Stimulated activated naive CD4-positive, alpha-beta T cell treated with Interleukin-2 at 50 U/mL for 16 hours (primary cell): ENCODE measurements at regions not wholly inside any gene's neighbourhood (a gene's known extent, or its start where the extent isn't known, plus 50 kb on each side); places are given as distances from the start of the nearest gene placed in this dataset.

Source experiments
- DNase-seq: peaks from one replicate; lab custom pipeline; 2025; lab: John Stamatoyannopoulos, UW

GRCh38 chr3:17945018-17945798, 202.8 kb upstream of the TBC1D5 start:
- no peak for DNase-seq

DNA sequence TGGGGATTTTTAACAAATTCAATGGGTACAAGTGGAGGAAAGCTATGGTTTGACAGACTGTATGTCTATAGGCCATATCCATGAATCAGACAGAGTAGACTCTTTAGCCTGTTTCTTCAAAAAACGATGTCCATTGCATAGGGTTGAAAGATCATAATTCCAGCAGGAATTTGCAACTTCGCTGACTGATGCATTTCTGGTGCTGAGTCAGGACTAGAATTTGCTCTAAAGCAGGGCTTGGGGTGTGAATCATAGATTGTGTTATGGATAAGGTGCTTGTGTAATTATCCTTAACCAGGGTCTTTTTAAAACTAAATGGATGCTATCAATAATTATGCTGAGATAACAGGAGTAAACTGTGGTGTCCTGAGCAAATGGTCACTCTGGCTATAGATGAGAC, 200.4 kb upstream of the TBC1D5 start:
- no peak for DNase-seq

GRCh38 chr3:17941766-17942165, 199.3 kb upstream of the TBC1D5 start:
- no peak for DNase-seq

DNA sequence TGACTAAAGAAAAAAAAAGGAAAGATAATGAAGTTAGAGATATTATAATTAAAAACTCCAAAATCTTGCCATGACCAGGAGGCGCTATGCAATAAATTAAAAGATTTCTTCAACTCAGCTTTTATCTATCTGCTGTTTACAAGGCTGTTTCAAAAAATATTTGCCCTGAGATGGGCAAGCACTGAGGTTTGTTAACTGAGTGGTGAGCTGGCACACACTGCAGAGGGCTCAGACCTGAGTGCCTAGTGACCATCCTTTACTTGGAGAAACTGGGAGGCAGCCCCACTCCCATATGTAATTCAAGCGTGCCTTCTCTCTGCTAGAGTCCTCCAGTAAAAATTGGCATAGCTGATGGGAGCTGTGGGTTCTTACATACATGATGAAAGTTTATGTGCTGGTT, 198.7 kb upstream of the TBC1D5 start:
- DNase-seq, result no peak

DNA sequence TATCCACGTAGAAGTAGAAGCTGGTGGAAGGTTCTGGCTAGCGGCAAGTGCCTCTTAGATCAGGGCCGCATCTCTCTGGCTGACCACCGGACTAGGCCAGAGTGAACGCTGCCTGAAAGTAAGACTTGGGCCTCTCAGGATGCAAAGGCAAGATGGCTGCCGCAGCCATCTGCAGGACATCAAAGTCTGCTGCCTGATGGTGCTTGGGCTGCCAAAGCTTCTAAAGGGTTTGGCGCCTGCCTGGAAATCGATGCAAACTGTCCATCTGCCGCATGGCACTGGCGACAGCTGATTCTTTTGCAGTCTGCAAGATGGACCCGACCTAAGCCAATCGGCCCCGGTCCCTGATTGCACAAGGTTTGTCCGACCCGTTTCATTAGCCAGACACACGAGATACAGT, 196.7 kb upstream of the TBC1D5 start:
- no peak for DNase-seq

DNA sequence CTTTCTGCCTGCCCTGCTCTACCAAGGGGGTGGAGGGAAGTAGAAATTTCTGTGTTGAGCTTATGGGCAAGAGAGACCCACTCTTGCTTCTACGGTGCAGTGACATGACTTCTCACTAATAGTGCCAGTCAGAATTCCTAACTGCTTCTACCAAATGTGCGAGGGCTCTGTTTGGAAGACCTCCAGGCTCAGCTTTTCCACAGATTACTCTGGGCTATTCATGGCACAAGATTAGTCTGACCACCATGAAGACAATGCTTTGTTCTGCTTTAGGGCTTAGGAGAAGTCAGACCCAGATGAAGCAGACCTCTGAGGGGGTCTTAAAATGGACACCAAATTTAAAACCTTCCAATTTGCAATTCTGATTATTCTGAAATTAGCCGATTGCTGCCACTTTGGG, 195.9 kb upstream of the TBC1D5 start:
- DNase-seq, result no peak

DNA sequence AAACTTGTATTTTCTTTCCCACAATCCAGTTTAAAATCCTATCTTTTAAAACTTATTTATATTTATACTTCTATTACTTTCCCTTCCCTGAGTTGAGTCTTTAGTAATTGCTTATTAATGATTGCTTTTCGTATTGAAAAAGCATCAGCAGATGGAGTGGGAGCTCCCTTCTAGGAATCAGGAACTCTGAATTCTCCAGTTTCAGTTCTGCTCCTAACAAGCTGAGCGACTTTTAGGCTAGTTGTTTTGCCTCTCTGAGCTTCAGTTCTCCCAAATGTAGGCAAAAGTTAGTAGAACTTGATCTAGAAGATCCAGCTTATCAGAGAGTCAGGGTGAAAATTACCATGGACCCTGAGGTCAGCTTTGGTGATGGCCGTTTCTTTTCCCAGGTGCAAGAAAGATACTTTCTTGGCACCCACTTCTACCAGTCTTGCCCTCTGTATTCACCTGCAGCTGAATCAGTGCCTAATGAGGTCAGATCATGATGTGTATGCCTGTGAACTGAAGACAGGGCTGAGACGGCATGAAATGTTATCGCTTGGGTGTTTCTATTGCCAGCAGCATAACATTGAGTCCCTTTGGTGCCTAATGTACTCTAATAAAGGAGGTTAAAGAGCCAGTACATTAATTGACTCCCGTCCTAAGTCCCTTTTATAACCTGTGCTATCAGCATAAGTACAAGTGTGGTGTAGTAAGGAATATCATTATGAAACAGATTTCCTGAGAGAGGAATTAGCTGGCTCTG, 194.5 kb upstream of the TBC1D5 start:
- DNase-seq, result no peak

DNA sequence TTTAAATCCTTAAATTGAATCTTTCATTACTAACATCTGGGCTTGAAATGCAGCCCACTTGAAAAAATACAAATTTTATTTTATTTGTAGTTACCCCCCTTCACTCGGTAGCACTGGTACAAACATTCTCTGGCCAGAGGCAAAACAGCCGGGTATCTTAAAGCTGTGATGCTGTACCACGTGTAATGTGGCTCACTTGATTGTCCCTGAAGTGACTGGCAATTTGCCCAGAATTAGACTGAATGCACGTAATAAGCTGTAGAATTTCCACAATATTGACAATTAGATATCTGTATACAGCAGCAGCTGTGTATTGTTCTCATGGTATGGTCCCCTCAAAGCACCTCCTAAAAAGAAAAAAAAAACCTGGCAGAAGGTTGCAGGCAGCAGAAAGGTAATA, 192.8 kb upstream of the TBC1D5 start:
- DNase-seq, result no peak

GRCh38 chr3:17932136-17932771, 189.8 kb upstream of the TBC1D5 start:
- DNase-seq, result no peak

GRCh38 chr3:17931131-17931530, 188.7 kb upstream of the TBC1D5 start:
- no peak for DNase-seq

GRCh38 chr3:17928502-17929145, 186.2 kb upstream of the TBC1D5 start:
- no peak for DNase-seq

DNA sequence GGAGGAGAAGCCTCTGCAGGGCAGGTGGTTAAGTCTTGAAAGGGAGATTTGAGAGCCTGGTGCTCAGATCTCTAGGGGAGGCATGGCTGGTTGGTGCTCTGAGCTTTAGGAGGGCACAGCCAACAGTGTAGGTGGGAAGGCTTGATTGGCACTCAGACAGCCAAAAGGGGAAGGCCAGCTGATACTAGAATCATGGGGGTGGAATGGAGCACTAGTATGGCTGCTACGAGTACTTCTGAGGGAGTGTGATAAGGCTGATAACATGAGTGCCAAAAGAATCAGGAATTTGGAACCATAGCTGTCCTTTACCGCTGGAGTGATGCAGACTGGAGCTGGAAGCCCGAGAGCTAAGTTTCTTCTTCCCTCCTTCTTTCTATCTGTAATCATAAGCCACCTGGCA, 184.6 kb upstream of the TBC1D5 start:
- no peak for DNase-seq

DNA sequence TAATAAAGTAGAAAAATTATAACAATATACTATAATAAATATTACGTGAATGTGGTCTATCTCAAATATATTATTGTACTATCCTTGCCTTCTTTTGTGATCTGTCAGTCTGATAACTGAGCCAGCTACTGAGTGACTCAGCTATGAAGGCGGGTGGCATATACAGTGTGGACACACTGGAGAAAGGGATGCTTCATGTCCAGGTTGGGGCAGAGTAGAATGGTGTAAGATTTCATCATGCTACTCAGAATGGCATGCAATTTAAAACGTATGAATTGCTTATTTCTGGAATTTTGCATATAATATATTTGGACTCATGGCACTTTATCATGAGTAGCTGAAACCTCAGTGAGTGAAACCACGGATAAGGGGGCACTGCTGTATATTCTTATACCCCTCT, 172.9 kb upstream of the TBC1D5 start:
- no peak for DNase-seq

- no peak for DNase-seq
These were observed 170.9 kb upstream of the TBC1D5 start for GRCh38 chr3:17913359-17913758.

- no peak for DNase-seq
These were observed 169.7 kb upstream of the TBC1D5 start for GRCh38 chr3:17911986-17912760.

DNA sequence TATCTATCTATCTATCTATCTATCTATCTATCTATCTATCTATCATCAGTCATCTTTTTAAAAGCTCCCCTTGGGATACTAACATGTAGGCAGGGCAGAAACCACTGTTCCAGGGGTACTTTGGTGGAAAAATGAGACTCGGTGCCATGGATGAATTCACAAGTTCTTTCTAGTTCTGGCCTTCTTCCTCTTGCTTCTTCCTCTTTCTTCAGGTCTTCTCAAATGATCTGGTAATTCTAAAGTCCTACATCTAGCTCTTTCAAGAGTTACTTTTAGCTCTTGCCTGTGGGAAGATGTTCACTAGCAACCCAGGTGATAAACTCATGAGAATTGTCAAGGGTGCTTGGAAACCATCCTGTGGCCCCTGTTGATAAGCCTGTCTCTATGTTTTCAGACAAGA, 168.5 kb upstream of the TBC1D5 start:
- no peak for DNase-seq

- DNase-seq, result no peak
These were observed 167.3 kb upstream of the TBC1D5 start for GRCh38 chr3:17909714-17910113.

- no peak for DNase-seq
These were observed 166.2 kb upstream of the TBC1D5 start for GRCh38 chr3:17908399-17909191.

DNA sequence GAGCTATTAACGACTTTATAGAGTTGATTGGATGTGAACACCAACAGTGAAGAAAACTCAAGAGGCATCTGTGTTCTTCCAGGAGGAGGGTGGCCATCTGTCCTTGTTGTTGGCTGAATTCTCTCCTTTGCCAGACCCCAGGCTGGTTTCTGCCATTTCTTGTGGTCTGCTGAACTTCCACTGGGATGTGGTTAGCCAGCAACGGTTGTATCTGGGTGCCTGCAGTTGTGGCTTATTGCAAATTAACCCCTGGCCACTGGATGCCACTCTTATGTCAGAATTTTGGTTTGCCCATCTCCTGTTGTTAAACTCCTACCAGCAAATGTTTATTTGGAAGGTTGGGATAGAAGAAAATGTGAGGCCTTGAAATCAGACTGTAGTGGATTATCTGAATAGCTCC, 163.6 kb upstream of the TBC1D5 start:
- DNase-seq, result no peak

- DNase-seq, result no peak
These were observed 159.5 kb upstream of the TBC1D5 start for GRCh38 chr3:17901893-17902292.

DNA sequence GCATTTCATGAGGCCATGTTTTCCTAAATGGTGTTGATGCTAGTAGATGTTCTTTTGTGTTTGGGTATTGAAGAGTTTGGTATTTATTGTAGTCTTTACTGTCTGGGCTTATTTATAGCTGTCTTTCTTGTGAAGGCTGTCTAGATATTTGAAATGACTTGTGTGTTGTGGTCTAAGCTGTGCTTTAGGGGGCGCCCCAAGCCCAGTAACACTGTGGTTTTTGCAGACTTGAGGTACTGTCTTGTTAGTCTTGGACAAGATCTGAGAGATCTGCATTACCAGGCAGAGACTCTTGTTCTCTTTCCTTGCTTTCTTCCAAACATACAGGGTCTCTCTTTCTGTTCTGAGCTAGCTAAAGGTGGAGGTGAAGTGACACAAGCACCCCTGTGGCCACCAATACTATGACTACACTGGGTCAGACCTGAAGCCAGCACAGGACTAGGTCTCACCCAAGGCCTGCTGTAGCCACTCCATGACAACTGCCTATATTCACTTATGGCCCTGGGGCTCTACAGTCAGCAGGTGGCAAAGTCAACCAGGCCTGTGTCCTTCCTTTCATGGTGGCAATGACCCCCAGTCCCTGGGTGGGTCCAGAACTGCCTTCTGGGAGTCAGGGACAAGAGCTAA, 152.1 kb upstream of the TBC1D5 start:
- no peak for DNase-seq
